Left hindlimb (tissue), 1 donor: ENCODE measurements at regions not wholly inside any gene's neighbourhood (a gene's known extent, or its start where the extent isn't known, plus 50 kb on each side); places are given as distances from the start of the nearest gene placed in this dataset.
"Not testable (repeated sequence)": the region's sequence is repeated elsewhere in the genome, so short reads cannot be mapped to it uniquely, and the experiment has no call there.

Experiments used
- DNase-seq: peaks from one replicate; pipeline ENCODE4 v3.0.0-alpha.2; 2018

DNA sequence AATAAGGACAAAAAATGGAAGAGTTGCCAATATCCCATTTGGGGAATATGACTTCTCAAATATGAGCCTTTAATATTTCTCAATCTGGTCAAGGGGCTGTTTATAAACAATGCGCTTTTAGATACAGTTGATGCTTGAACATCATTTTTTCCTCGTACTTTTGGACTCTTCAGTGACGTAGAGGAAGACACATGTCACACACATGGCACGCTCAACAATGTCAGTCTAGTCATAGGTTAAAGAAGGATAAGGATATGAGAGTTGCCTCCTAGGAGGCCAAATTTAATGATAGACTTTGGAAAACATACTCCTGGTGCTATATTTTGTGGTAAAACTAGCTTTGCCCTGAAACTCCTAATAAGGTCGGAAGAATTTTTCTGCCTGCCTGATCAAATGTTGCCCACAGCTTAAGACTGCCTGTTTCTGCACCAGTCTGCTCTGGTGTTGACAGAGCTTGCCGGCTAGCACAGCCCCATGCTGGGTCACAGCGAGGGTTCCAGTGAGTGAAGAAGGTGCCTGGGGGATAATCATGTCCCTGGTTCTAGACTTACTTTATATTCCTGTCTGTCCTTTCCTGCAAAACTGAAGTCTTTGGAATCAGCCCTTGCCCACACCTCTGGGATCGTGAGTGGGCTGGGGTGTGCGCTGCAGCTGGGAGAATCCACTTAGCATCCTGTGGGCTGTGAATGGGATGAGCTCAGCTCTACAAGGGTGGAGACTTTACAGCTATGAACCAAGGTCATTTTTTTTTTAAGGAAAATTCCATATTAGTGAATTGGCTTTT lies 230.8 kb upstream of the IRX4 start:
- DNase-seq: no peak

- no peak for DNase-seq
Measured at GRCh38 chr5:2112173-2113025, 229.7 kb upstream of the IRX4 start.

DNA sequence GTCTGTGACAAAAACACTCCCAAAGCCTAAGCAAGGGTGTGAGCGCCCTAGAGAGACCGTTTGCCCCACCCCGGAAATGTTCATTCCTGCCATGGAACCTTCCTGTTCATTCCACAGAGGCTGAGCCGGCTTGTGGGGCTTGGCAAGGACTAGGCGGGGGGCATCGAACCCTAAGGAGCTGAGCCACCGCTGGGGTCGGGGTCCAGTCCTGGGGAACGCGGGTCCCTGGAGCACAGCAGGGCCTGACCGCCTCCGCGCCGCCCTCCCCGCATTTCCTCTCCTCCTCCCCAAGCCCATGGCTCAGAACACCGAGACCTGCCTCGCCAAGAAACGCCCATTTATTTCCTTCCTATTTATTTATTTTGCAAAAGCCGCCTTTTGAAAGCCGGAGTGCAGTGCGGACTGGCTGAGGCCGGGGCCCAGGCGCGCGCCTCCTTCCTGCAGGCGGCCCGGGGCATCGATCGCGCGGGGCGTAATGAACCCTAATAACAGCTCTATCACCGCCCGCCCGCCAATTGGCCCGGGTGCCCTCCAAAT lies 228.9 kb upstream of the IRX4 start:
- no peak for DNase-seq

- DNase-seq: no peak
Measured at GRCh38 chr5:2110934-2111462, 228.3 kb upstream of the IRX4 start.

- DNase-seq: no peak
Measured at GRCh38 chr5:2110137-2110933, 227.6 kb upstream of the IRX4 start.

GRCh38 chr5:2109566-2109965 lies 226.8 kb upstream of the IRX4 start:
- no peak for DNase-seq

DNA sequence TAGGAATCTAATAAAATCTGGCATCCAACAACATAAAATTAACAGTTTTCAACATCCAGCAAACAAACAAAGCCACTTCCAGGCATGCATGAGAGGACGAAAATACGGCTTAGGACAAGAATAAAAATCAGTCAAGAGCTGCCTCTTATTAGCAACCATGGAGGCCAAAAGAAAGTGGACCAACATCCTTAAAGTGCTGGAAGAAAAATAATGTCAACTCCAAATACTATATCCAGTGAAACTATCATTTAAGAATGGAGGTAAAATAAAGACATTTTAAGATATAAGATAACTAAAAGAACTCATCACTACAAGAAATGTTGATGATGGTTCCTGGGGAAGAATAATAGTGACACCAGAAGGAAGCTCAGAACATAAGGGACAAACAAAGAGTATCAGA lies 224.0 kb upstream of the IRX4 start:
- DNase-seq: no peak

GRCh38 chr5:2105141-2105540 lies 222.4 kb upstream of the IRX4 start:
- DNase-seq: no peak

- DNase-seq: no peak
Measured at GRCh38 chr5:2103940-2104339, 221.2 kb upstream of the IRX4 start.

DNA sequence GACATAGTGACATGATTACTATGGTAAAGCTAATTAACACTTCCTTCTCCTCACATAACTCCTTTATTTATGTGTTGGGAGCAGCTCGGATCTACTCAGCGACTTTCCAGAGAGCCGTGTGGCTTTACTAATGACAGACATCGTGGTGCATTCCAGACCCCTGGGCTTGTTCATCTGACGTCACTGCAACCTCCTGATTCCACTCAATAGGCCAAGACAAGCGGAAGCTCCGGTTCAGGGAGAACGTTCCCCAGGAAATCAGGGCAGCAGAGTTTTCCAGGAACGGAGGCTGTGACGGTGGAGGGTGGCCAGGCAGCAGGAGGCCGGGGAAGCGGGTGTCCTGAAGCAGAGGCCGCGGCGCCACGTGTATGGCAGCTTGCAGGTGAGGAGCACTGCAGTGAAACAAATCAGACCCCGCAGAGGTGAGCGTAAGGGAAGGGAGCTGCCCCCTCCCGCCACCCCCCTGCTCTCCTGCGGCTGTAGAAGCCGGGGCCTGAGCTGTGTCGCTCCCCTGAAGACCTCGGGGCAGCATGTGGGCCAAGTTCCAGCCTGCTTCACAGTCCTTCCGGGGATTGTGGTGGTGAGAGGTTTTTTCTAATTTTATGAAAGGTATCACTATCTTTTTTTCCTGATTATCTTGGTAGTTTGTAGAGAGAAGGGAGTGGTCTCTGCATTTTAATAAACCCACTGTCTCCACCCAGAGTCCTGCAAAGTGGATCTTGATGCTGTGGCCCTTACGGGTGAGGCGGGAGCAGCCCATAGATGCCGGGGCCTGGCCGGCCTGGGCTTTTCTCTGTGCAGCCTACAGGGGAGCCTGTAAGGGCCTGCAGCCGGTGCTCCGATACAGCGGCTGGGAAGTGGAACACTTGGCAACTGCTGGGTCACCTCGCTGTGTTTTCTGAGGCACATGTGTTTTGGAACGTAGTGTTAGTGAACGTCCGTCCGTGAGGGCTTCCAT lies 220.4 kb upstream of the IRX4 start:
- DNase-seq: no peak

GRCh38 chr5:2101685-2102084 lies 219.0 kb upstream of the IRX4 start:
- no peak for DNase-seq

GRCh38 chr5:2096887-2097505 lies 214.3 kb upstream of the IRX4 start:
- no peak for DNase-seq

DNA sequence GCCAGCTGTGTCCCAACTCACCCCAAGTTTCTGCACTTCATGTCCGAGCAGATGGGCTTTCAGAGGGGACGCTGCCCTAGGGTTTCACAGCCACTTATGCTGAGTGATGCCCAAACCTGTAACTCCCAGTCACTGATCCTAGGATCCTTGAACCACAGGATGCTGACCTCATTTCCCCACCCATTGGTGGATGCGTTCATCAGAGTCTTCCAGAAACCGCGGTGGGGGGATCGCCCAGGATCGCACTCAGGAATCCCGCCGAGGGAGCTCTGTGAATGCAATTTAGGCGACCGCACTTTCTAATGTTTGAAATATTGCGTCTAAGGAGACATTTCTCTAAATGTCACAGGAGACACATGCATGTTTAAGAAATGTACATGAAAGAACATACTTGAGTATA lies 212.3 kb upstream of the IRX4 start:
- no peak for DNase-seq

GRCh38 chr5:2094616-2094995 lies 211.9 kb upstream of the IRX4 start:
- DNase-seq: no peak

DNA sequence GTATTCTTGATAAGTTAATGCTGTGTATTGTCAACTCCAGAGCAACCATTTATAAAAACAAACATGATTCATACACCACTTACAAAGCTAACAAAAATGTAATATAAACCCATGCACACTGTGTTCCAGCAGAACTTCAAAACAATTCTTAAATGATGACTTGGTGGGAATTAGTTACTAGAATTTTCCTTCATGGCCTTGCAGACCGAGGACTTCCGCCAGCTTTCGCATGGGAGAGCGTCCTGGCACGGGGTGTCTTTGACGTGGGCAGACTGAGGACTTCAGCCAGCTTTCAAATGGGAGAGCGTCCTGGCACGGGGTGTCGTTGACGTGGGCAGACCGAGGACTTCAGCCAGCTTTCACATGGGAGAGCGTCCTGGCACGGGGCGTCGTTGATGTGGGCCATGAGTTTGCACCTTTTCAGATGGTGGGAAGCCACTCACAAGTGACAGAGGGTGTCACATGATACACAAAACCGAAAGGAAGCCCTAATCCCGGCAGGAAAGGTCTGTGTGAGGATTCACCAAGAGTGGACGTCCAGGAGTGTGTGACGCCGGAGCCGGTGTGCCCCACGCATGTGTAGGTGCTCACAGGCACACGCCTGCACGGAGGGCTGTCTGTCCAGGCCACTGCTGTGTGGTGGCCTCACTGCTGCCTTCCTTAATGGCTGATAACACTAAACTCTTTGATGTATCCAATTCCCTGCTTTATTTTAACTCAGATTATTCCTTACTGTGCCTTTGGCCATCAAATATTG lies 211.3 kb upstream of the IRX4 start:
- DNase-seq: no peak

DNA sequence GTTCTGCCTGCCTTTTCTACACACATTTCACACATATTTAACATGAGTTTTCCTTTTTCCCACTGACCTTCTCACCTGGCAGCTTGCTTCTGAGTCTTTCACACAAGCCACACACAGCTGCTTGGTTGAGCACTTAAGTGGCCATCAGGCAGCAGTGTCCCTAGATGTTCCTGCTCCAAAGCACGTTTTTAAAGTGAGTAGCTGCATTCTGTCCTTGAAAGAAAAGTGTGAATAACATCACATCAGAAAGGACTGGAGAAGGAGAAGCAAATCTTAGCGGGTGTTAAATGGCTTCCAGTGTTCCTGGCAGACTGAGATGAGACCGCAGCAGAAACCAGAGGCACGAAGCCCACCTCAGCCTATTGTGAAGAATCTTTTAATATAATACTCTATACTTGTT lies 209.2 kb upstream of the IRX4 start:
- no peak for DNase-seq

DNA sequence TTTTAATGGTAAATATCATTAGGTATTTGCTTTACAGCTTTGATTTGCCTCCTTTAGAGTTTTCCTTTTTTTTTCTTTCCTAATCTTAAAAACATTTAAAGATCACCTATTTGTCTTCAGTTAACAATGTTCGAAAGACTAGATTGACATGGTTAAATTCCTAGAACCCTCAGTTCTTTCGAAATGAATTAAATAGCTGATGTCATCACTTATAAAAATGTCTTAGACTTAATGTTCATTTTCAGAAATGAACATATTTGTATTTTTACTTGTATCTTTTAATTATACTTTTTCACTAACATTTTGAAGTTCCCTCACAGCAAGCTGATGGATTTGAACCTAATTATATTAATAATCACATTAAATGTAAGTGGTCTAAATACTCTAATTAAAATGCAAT lies 205.3 kb upstream of the IRX4 start:
- DNase-seq: no peak

DNA sequence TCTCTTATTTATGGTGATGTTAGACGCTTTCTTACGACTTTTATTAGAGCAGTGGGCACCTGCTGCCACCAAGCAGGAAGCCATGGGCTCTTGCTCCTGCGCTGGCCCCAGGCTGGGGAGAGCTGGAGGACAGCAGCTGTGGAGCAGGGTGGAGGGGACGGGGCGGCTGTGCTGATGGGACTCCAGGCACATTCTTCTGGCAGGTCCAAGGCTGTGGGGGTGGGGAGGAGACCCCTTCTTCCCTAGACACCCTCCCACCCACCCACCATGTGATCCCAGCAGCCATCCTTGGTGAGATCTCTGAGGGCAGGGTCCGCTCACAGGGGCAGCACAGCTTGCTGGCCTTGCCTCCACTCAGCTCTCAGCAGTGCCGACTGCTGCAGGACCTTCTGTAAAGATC lies 192.6 kb upstream of the IRX4 start:
- DNase-seq: no peak

- DNase-seq: no peak
Measured at GRCh38 chr5:2071562-2071961, 188.8 kb upstream of the IRX4 start.

- DNase-seq: not testable (repeated sequence)
Measured at GRCh38 chr5:2070787-2071186, 188.1 kb upstream of the IRX4 start.
